HG03175 (cell line): ENCODE measurements at regions not wholly inside any gene's neighbourhood (a gene's known extent, or its start where the extent isn't known, plus 50 kb on each side); places are given as distances from the start of the nearest gene placed in this dataset.
"Not testable (repeated sequence)": the region's sequence is repeated elsewhere in the genome, so short reads cannot be mapped to it uniquely, and the experiment has no call there.

ENCODE experiments used
- ATAC-seq: cut with Tn5 transposase; IDR thresholded peaks from one replicate; pipeline ENCODE4 v1.9.1; 2021; ENCODE audit warnings: mild to moderate bottlenecking, moderate library complexity; ENCODE audit not compliant: unreplicated experiment

DNA sequence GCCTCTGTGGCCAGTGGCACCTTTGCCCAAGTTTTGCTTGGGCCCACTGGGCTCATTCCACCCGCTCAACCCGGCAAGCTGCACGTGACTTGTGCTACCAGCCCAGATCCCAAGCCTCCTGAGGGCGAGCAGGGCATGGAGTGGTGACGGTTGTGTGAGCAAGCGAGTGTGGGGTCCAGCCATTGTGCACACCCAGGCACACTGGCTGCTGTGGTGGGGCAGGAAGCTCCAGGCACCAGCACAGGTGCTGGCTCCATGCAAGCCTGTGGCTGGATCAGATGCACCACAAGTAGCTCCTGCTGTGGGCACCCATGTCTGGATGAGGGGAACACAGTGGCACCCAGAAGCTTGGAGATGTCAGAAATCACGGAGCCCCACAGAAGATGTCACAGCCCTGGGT, 557.0 kb upstream of the GNPDA2 start:
- no peak for ATAC-seq

- ATAC-seq, result no peak
Measured at GRCh38 chr4:45280121-45280520, 553.8 kb upstream of the GNPDA2 start.

DNA sequence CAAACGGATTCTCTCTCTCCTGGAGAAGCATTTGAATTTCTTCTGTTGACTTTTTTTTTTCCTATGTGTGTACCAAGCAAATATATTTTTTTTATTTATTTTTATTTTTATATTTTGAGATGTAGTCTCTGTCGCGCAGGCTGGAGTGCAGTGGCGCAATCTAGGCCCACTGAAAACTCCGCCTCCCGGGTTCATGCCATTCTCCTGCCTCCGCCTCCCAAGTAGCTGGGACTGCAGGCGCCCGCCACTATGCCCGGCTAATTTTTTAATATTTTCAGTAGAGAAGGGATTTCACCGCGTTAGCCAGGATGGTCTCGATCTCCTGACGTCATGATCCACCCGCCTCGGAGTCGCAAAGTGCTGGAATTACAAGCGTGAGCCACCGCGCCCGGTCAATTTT, 549.5 kb upstream of the GNPDA2 start:
- ATAC-seq, result no peak

DNA sequence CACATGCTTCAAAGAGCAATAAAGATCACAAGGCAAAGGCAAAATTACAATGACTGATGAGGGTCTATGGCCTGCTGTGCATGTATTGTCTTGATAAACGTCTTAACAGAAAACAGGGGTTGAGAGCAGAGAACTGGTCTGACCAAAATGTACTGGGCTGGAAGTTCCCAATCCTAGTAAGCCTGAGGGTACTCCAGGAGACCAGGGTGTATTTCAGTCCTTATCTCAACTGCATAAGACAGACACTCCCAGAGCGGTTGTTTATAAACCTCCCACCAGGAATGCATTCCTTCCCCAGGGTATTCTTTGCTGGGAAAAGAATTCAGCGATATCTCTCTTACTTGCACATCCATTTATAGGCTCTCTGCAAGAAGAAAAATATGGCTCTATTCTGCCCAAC, 521.8 kb upstream of the GNPDA2 start:
- ATAC-seq, result not testable (repeated sequence)

GRCh38 chr4:45241976-45242375, 515.6 kb upstream of the GNPDA2 start:
- ATAC-seq, result no peak

GRCh38 chr4:45229206-45229605, 502.9 kb upstream of the GNPDA2 start:
- ATAC-seq, result no peak

- no peak for ATAC-seq
Measured at GRCh38 chr4:45215976-45216542, 489.7 kb upstream of the GNPDA2 start.

GRCh38 chr4:45208476-45208875, 482.1 kb upstream of the GNPDA2 start:
- not testable (repeated sequence) for ATAC-seq

GRCh38 chr4:45207864-45208331, 481.5 kb upstream of the GNPDA2 start:
- ATAC-seq, result not testable (repeated sequence)

GRCh38 chr4:45207241-45207863, 481.0 kb upstream of the GNPDA2 start:
- ATAC-seq, result not testable (repeated sequence)

- ATAC-seq, result no peak
Measured at GRCh38 chr4:45199736-45200135, 473.4 kb upstream of the GNPDA2 start.

DNA sequence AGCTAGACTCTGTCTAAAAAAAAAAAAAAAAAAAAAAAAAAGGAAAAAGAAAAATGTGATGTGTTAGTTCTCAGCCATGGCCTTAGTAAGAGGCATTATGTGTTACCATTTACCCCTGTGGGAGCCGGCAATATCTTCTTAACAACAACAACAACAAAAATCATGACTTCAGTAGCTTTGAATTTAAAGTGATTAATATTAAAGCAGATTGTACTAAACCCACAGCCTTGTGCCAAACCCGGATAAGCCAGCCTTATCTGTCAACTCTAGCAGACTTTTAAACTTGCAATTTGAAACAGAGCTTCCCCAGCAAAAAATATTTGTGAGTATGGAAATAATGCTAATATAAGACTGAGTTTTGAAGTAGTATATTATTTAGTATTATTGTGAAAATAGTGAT, 462.1 kb upstream of the GNPDA2 start:
- ATAC-seq, result no peak

DNA sequence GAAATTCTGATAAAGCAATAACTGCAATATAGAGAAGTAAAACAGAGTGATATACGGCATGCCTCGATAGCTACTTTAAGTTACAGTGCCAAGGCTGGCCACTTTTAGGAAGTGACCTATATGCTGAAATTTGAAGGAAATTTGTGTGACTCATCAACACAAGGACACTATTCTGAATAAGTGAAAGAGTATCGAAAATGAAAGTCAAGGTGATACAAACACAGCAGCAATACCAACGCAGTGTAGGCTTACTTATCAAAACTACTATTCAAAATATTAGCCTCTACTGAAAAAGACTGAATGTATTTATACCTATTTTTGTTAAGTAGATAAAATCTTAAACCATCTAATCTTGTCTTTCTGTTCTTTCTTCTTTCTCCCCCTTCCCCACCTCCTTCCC, 459.9 kb upstream of the GNPDA2 start:
- ATAC-seq, result no peak

GRCh38 chr4:45183905-45184304, 457.5 kb upstream of the GNPDA2 start:
- no peak for ATAC-seq

GRCh38 chr4:45172636-45173035, 446.3 kb upstream of the GNPDA2 start:
- no peak for ATAC-seq

DNA sequence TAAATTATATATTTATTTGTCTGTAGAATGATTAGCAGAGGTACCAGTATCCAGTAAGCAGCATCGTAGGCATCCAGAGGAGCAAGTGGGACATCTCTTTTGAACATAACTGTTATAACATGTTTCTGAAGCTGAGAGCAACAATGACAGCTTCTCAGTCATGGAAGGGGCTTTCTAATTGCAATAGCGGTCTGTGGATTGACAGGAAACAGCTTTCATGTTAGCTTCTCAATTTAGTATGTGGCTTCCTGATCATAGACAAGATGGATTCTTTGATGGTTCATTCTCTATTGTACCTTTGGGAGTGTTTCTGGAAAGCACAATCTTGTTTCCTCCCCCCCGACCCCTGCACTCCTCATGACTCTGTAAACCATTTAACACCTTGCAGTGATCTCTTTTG, 434.6 kb upstream of the GNPDA2 start:
- ATAC-seq, result no peak

DNA sequence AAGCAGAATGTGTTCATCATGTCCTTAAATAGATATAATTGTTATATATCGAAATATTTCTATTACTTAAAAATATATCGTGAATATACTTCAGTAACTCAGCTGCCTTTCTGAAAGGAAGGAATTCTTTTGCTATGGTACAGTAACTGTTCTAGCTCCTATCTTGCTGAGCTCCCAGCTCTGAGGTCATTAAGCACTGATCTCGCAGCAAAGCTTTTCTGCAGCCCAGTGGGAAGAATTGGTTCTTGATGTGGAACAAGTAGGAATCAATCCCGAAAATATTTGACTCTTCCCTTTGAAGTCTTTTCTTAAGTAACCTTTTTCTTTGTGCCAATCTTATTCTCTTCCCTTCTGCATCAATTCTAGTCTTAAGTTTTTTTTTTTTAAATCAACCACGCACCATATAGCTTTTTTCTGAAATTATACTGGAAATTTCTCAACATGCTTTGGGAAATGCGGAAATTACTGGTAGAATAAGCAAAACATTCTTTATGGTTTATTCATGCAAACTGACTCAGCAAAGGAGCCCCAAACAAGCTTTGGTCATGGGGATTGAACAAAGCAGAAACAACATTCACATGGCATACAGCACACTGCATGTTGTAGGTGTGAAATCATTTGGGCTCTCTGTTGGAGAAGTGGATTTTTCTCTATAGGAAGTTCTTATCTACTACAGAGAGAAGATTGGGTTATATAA, 428.9 kb upstream of the GNPDA2 start:
- no peak for ATAC-seq

DNA sequence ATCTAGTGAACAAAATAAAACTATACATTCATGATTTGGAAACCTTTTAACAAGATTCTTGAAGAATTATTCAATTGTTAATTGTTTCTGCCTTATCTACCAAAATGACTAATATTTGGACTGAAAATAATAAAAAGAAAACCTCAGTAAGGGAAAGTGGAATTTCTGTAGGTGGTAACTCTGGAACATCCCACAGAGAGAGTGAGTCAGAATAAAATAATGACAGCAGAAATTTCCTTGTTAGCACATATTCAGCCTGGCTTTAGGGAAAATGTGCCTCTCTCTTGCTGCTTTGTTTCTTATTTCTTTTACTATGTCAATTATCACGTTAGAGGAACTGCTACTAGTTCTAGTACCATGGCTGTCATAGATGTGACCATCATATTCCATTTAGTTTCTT, 421.5 kb upstream of the GNPDA2 start:
- no peak for ATAC-seq

- no peak for ATAC-seq
Measured at GRCh38 chr4:45131020-45131419, 404.7 kb upstream of the GNPDA2 start.

DNA sequence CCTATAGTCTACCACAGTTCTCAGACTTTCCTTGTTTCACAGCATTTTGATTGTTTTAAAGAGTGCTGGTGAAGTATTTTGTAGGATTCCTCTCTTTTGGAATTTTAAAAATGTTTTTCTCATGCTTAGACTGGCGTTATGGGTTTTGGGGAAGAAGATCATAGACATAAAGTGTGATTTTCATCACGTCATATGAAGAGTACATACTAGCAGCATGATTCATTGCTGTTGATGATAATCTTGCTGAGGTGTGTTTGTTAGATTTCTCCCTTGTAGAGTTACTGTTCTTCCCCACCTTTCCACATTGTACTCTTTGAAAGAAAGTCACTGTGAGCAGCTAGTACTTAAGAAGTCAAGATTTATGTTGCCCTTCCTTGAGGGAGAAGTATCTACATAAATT, 396.1 kb upstream of the GNPDA2 start:
- no peak for ATAC-seq

DNA sequence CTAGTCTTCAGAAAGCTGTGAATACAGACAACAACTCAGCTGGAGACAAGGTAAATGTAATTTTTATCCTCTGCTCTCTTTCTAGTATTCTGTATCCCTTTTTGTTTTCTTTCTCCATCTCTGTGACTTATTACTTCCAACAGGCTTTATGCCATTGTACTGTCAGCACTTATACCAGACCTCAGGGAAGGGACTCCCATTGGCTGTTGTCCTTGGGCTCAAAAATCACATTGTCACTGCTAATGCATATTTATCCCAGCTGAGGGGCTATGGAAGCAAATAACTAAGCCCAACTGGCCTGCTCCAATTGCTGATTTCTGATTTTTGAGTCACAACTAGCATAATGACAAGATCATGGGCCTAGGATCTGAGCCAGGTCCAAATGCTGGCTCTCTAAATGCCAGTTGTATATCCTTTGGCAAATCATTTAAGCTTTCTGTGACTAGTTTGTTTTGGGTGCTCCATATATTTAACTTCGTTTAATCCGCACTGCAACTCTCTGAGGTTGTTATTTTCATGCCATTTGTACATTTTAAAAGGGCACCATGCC, 395.1 kb upstream of the GNPDA2 start:
- no peak for ATAC-seq

GRCh38 chr4:45120163-45120562, 393.8 kb upstream of the GNPDA2 start:
- ATAC-seq, result no peak
